Right atrium auricular region (tissue), 2 donors: ENCODE measurements at regions not wholly inside any gene's neighbourhood (a gene's known extent, or its start where the extent isn't known, plus 50 kb on each side); places are given as distances from the start of the nearest gene placed in this dataset.

Experiments
- DNase-seq: peaks from one replicate; pipeline ENCODE4 v3.0.0-alpha.2; 2019; ENCODE audit warnings: low spot score
- H3K27ac ChIP-seq, 2 donors: fragments of 200-600 bp; sonication (generic); 1 replicate in 1 of 2; 2 replicates in 1 of 2; pipeline ENCODE4 v1.5.1; 2016 to 2019
- H3K27me3 ChIP-seq, 2 donors: fragments of 200-600 bp; sonication (generic); one replicate each; pipeline versions ENCODE4 v1.5.1 to v1.6.0; 2017 to 2019
- H3K36me3 ChIP-seq: fragments of 200-600 bp; sonication (generic); one replicate; pipeline ENCODE4 v1.5.1; 2016
- H3K4me1 ChIP-seq, 2 donors: fragments of 200-600 bp; sonication (generic); one replicate each; pipeline versions ENCODE4 v1.5.1 to v1.6.0; 2017 to 2019
- H3K4me3 ChIP-seq, 2 donors: fragments of 200-600 bp; sonication (generic); 1 replicate in 1 of 2; 2 replicates in 1 of 2; pipeline ENCODE4 v1.5.1; 2017 to 2019; ENCODE audit warnings: mild to moderate bottlenecking in 1 of 2, moderate library complexity in 1 of 2
- H3K9me3 ChIP-seq, 2 donors: fragments of 200-600 bp; sonication (generic); one replicate each; pipeline ENCODE4 v1.5.1; 2019
- CTCF ChIP-seq, 2 donors: fragments of 200-600 bp; sonication (generic); IDR thresholded peaks; one replicate each; pipeline ENCODE4 v1.5.1; 2019; ENCODE audit warnings: antibody characterized with exemption in 2 of 2

GRCh38 chr2:118687698-118688097 is 159.8 kb downstream of the EN1 start:
- no peak for TF ChIP-seq CTCF (IDR thresholded peaks at IDR 0.05)
- peaks cover 0 to 4% of the 10 kb centered on the region in 2 donors for H3K9me3 ChIP-seq
- no peaks in the 10 kb centered on the region for H3K36me3 ChIP-seq
- no peaks in the 10 kb centered on the region for H3K4me1 ChIP-seq
- DNase-seq = no peak
- H3K27ac ChIP-seq = no peak overlapping the region
- no peaks in the 10 kb centered on the region for H3K27me3 ChIP-seq
- no peak overlapping the region for H3K4me3 ChIP-seq

GRCh38 chr2:118687192-118687591 is 160.3 kb downstream of the EN1 start:
- no peaks in the 10 kb centered on the region for H3K4me1 ChIP-seq
- DNase-seq = no peak
- no peak for TF ChIP-seq CTCF (IDR thresholded peaks at IDR 0.05)
- no peak overlapping the region for H3K27ac ChIP-seq
- H3K9me3 ChIP-seq = peaks cover 0 to 4% of the 10 kb centered on the region in 2 donors
- H3K36me3 ChIP-seq = no peaks in the 10 kb centered on the region
- H3K4me3 ChIP-seq = no peak overlapping the region
- no peaks in the 10 kb centered on the region for H3K27me3 ChIP-seq

GRCh38 chr2:118686346-118686745 is 161.1 kb downstream of the EN1 start:
- TF ChIP-seq CTCF (IDR thresholded peaks at IDR 0.05) = no peak
- no peaks in the 10 kb centered on the region for H3K27me3 ChIP-seq
- H3K9me3 ChIP-seq = no peaks in the 10 kb centered on the region
- H3K27ac ChIP-seq = no peak overlapping the region
- H3K4me3 ChIP-seq = no peak overlapping the region
- H3K4me1 ChIP-seq = no peaks in the 10 kb centered on the region
- no peaks in the 10 kb centered on the region for H3K36me3 ChIP-seq
- no peak for DNase-seq

GRCh38 chr2:118683460-118683859 is 164.0 kb downstream of the EN1 start:
- no peak overlapping the region for H3K4me3 ChIP-seq
- H3K9me3 ChIP-seq = no peaks in the 10 kb centered on the region
- H3K27ac ChIP-seq = no peak overlapping the region
- no peaks in the 10 kb centered on the region for H3K4me1 ChIP-seq
- no peak for TF ChIP-seq CTCF (IDR thresholded peaks at IDR 0.05)
- H3K36me3 ChIP-seq = no peaks in the 10 kb centered on the region
- no peak for DNase-seq
- H3K27me3 ChIP-seq = no peaks in the 10 kb centered on the region

GRCh38 chr2:118678985-118679384 is 168.5 kb downstream of the EN1 start:
- Histone ChIP-seq H3K4me3 (no peak overlapping the region), H3K27me3 (no peaks in the 10 kb centered on the region), H3K36me3 (no peaks in the 10 kb centered on the region), H3K27ac (no peak overlapping the region), H3K4me1 (no peaks in the 10 kb centered on the region), H3K9me3 (no peaks in the 10 kb centered on the region)
- no peak for DNase-seq
- TF ChIP-seq CTCF (IDR thresholded peaks at IDR 0.05) = no peak

- no peak for TF ChIP-seq CTCF (IDR thresholded peaks at IDR 0.05)
- no peaks in the 10 kb centered on the region for H3K27me3 ChIP-seq
- no peak overlapping the region for H3K27ac ChIP-seq
- no peak for DNase-seq
- H3K9me3 ChIP-seq = no peaks in the 10 kb centered on the region
- H3K36me3 ChIP-seq = no peaks in the 10 kb centered on the region
- no peaks in the 10 kb centered on the region for H3K4me1 ChIP-seq
- H3K4me3 ChIP-seq = no peak overlapping the region
Measured at GRCh38 chr2:118677546-118677945, 169.9 kb downstream of the EN1 start.
